ELR (cell line): ENCODE measurements at regions not wholly inside any gene's neighbourhood (a gene's known extent, or its start where the extent isn't known, plus 50 kb on each side); places are given as distances from the start of the nearest gene placed in this dataset.
"Not testable (repeated sequence)": the region's sequence is repeated elsewhere in the genome, so short reads cannot be mapped to it uniquely, and the experiment has no call there.

ENCODE experiments used
- DNase-seq: peaks from one replicate; pipeline ENCODE4 v3.0.0-alpha.2; 2015; ENCODE audit warnings: low read depth

DNA sequence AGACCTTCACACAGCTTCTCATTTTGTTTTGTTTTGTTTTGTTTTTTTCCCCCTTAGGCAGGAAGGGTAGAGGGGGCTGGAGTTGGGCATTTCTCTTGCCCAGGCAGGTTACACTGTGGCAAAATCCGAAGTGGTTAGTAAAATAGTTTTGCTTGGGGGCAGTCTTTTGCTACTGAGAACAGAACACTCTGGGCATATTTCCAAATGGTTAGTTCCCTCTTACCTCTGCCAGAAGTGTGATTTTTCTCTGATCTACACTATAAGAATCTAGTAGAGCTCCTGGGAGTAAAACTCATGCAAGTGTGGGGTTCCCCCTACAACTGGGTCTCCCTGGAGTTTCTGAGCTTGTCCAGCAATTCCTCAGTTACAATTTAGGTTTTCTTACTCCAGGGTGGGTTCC, 61.7 kb downstream of the NPS start:
- no peak for DNase-seq

DNA sequence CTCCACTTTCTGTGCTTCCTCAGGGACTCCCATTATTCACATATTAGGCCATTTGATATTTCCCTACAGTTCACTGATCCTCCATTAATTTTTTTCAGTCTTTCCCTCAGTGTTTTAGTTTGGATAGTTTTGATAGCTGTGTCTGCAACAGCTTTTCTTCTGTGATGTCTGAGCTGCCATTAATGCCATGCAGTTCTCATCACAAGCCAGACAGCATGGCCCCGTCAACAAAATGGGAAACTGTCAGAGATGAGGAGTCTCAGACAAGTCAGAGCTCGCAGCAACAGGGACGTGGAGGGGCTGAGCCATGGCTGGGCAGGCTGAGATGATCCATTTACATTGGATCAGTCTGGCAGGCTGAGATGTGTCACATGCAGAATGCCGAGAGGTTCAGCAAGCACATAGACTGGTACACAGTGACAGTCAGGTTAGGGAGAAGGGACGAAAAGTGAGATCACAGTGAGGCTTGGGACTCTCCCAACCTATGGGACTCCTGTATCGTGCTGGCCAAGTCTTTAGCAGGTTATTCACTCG, 65.4 kb downstream of the NPS start:
- no peak for DNase-seq

DNA sequence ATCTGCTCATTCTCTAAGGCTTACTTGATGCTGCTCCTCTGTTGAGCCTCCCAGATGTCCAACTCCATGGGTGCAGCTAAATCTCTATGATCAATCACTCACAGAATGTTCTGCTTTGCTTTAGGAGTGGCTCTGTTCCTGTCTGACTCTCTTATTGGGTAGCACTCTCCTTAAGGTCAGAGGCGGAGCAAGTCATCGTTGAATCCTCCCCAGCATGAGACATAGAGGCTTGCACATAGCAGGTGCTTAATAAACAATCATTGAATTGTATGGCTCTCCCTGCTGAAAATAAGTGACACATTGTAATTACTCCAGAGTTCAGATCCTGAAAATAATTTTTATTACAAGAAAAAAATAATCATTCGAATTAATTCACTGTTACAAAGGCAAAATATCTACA, 69.7 kb downstream of the NPS start:
- DNase-seq, result no peak

GRCh38 chr10:127619546-127620325, 70.6 kb downstream of the NPS start:
- no peak for DNase-seq

GRCh38 chr10:127635882-127636281, 86.8 kb downstream of the NPS start:
- DNase-seq, result no peak

DNA sequence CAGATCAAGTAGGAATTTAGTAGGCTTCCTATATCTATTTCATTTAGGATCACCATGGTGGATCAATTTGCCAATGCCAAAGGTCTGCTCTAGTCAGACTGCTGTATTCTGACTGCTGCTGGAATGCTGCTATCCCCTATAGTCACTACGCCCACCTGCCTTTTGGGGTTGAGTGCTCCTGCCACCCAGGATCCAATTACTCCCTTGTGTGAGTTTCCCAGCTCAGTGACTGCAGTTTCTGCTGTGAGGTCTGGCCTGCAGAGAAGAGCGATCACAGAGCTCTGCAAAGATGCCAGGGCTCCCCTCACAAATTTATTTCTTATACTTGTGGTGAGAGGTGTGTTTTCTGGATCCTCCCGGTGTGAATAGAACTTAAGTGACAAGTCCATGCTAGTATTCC, 88.1 kb upstream of the FOXI2 start:
- no peak for DNase-seq

DNA sequence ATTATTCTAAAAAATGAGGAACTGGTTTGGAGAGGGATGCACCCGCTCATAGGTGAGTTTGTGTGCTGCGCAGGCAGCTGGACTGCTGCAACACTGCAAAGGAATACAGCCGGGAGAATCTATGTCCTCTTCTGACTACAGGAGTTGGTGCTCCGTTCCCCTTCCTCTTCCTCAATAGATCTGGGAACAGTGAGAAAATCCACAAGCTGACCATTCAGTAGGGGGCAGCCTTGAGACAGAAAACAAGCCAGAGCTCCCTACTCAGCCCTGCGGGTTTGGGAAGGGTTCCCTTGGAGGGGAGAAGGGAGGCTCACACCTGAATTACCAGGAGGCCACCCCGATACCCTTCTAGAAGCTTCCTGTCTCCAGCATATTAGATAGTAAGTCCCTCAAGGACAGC, 87.3 kb upstream of the FOXI2 start:
- DNase-seq, result peak; percentile 0

- DNase-seq, result no peak
Observed at GRCh38 chr10:127657056-127657455, 79.9 kb upstream of the FOXI2 start.

GRCh38 chr10:127676430-127676829, 60.6 kb upstream of the FOXI2 start:
- DNase-seq, result not testable (repeated sequence)

- no peak for DNase-seq
Observed at GRCh38 chr10:127678091-127678490, 58.9 kb upstream of the FOXI2 start.

DNA sequence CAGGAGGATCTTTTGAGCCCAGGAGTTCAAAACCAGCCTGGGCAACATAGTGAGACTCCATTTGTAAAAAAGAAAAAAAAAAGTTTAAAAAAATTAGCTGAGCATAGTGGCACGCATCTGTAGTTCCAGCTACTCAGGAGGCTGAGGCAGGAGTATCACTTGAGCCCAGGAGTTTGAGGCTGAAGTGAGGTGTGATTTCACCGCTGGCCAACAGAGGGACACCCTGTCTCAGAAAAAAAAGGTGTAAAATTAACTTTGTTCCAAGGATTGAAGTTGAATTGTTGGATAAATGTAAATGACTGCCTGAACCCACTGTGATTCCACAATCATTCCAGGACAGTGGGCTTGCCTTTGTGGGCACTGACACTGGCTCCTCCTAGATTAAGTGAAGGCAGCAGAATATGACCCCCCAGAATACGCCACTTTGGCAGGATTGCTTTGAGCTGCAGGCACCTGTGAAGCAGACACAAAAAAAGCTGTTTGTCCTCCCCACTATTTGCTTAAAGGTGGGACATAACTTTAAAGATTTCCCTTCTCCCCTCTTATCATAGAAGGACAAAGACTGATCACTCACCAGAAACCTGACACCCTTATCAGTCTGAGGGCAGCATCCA, 57.2 kb upstream of the FOXI2 start:
- peak; percentile 1 for DNase-seq
